T-helper 2 cell (primary cell): ENCODE measurements at regions not wholly inside any gene's neighbourhood (a gene's known extent, or its start where the extent isn't known, plus 50 kb on each side); places are given as distances from the start of the nearest gene placed in this dataset.

ENCODE experiments used
- DNase-seq, 5 experiments: peaks; one replicate each; pipeline versions ENCODE4 v3.0.0 to v3.0.0-alpha.2; 2012 to 2022

GRCh38 chr10:120960725-120961124 is 109.6 kb downstream of the WDR11 start:
- DNase-seq, result no peak

- no peak for DNase-seq
These were observed 110.9 kb downstream of the WDR11 start for GRCh38 chr10:120961795-120962755.

GRCh38 chr10:120962756-120963593 is 111.8 kb downstream of the WDR11 start:
- DNase-seq, result no peak

GRCh38 chr10:120963594-120964220 is 112.5 kb downstream of the WDR11 start:
- DNase-seq, result no peak

GRCh38 chr10:120966657-120967045 is 115.5 kb downstream of the WDR11 start:
- DNase-seq, result no peak

- peak in 1 of 5 experiments; percentile 11 for DNase-seq
These were observed 118.1 kb downstream of the WDR11 start for GRCh38 chr10:120969219-120969645.

- DNase-seq, result no peak
These were observed 119.7 kb downstream of the WDR11 start for GRCh38 chr10:120970595-120971529.

GRCh38 chr10:120971671-120972070 is 120.5 kb downstream of the WDR11 start:
- DNase-seq, result no peak

- no peak for DNase-seq
These were observed 121.1 kb downstream of the WDR11 start for GRCh38 chr10:120972259-120972658.

- DNase-seq, result no peak
These were observed 124.1 kb downstream of the WDR11 start for GRCh38 chr10:120975072-120975867.

GRCh38 chr10:120975868-120976225 is 124.7 kb downstream of the WDR11 start:
- DNase-seq, result no peak

GRCh38 chr10:120977897-120978296 is 126.7 kb downstream of the WDR11 start:
- no peak for DNase-seq

- DNase-seq, result no peak
These were observed 127.6 kb downstream of the WDR11 start for GRCh38 chr10:120978589-120979252.

GRCh38 chr10:120979435-120980278 is 128.5 kb downstream of the WDR11 start:
- DNase-seq, result peak in 1 of 5 experiments; percentile 46

- DNase-seq, result no peak
These were observed 129.4 kb downstream of the WDR11 start for GRCh38 chr10:120980279-120981255.

- DNase-seq, result no peak
These were observed 130.6 kb downstream of the WDR11 start for GRCh38 chr10:120981601-120982391.

- DNase-seq, result no peak
These were observed 131.3 kb downstream of the WDR11 start for GRCh38 chr10:120982507-120982906.
